ENCODE measurements at regions not wholly inside any gene's neighbourhood (a gene's known extent, or its start where the extent isn't known, plus 50 kb on each side); places are given as distances from the start of the nearest gene placed in this dataset.

DNA sequence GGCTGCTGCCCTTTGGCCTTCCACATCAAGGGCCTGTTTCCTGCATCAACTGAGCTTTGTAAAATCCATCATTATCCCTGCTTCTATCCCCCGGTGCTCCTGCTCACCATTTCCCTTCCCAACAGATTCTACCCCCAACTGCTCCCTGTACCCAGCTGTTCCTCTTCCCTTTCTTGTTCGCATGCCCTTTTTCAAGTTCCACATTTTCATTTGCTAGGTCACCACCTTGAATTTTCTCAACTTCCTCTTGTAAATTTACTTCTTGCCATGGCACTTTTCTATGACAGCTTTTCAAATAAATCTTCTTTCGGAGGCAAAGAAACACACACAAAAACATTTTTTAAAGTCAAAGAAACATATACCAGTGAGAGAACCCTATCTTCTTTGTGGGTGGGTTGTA is 330.5 kb upstream of the ADGRL2 start:
- DNase-seq, result no peak

DNA sequence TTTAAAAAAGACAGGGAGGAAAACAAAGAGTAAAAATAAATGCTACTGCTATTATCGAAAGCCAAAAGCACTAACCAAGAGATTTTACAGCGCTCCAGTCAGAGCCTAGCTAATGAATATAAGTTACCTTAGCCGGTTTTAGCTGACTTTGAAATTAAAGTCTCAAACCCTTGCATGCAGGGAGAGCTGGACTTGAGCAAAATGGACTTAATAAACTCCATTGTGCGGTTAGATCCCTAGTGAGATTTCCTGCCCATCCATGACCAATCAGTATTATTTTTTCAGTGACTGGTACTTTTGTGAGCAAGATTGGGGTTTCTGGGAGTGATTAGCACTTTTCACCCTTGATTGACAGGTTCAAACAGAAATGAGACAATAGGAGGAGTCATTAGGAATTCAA is 333.4 kb upstream of the ADGRL2 start:
- no peak for DNase-seq

DNA sequence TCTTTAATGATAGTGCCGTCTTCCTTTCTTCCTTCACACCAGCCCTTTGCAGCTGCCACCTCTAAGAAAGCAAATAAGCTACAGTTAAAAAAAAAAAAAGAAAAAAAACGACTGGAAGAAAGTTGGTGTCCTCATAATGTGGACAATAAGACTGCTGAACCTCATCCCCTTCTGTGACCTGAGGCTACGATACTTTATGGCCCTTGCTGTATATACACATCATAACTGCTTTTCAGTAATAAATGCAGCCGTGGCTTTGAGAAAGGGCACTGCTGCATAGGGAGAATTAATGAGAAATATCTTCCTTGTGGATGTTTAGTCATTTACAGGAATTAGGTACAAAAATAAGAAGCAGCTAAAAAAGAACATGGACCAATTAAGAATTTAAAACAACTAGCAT is 333.8 kb upstream of the ADGRL2 start:
- DNase-seq, result no peak

DNA sequence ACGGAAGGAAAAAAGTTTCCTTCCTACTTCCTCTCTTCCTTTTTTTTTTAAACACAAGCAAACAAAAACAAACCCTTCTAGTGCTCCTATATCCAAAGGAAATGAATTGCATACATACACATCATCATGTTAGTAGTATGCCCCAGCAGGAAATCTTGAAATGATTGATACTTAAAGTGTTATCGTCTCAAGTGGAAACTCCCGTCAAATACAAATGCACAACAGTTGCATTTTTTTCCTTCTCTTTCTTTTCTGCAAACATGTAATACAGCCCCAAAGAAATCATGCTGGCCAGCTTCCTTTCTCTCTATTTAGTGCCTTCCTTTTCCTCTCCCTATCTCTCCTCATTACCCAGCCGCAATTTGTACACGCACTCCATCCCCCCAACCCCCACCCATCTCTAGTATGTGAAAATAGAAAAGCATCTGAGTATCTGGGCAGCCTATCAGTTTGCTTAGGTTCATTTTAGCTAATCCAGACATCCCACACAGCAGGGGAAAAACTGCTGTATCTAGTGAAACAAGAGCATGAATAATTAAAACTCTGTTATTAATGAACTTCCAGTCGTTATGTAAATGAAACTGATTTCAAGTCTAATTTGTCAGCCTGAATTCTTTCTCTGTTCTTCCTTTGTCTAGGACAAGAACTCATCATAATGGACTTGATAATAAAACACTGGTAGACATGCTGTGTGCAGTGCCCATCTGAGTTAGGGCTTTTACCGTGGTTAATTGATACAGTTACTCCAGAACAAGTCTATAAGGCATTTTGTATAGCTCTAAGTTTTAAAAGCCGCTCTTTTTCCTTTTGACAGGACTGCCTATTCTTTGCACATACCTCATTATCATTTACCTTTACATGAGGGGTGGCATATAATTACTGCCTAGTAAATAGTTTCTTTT is 336.5 kb upstream of the ADGRL2 start:
- no peak for DNase-seq

DNA sequence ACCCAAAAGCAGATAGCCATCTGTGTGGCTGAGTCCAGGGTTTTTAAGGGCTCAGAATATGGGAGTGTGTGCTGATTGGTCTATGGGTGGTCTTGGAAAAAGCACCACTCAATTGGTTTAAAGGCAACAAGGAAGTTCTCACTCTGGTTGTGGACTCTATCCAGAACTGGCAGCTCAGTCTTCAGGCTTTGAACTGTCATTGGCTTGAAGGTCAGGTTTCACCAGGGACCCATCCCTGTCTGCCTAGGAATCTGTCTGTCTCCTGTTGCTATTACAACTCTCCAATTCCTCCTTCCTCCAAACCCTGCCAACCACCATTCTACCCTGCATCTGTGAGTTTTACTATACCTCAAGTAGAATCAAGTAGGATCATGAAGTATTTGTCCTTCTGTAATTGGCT is 341.7 kb upstream of the ADGRL2 start:
- no peak for DNase-seq

DNA sequence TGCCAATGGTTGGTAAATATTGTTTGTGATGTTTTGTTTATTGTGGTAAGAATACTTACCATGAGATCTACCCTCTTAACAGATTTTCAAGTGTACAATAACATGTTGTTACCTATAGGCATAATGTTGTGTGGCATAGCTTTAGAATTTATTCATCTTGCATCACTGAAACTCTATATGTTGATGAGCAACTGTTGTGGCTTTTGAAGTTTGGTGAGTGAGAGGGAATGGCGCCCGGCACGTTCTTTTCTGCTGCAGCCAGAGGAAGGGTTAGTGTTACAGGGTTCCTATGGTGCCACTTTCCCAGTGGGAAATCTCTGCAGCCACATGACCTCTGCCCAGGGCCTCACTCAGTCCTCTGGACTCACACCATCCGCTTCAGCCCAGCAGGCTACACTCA is 342.5 kb upstream of the ADGRL2 start:
- no peak for DNase-seq

DNA sequence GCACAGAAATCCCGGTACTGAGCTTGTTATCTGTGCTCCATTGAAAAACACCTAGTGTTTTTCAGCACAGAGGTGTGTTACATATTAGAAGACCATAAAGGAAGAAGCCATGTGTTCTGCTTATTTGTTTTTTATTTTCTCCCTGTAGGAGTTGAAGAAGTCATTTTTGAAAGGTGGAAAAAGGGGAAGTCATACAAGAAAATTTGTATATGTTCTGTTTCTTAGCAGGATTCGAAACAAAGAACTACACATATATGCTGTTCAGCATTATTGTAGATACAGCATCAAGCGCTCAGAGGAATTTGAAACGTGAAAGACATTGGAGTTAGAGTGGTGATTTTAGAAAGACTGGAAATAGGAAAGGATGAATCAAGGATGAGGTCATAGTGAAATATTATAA is 345.3 kb upstream of the ADGRL2 start:
- no peak for DNase-seq

DNA sequence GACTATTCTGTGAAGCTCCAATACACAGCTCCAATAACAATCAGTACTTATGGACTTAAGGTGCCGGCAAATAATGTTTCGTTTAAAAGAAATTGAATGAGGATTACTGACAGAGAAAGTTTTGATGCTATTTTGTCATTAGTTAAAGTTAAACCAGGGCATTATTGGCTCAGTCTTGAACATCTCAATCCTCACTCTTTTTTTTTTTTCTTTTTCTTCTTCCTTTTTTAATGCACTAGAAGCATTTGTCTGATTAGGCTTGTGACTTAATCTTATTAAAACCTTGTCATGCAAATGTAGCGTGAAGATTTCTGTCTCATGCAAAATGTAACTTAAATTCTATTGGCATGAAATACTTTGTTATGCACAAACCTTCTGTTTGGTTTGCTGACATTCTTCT is 346.8 kb upstream of the ADGRL2 start:
- no peak for DNase-seq

DNA sequence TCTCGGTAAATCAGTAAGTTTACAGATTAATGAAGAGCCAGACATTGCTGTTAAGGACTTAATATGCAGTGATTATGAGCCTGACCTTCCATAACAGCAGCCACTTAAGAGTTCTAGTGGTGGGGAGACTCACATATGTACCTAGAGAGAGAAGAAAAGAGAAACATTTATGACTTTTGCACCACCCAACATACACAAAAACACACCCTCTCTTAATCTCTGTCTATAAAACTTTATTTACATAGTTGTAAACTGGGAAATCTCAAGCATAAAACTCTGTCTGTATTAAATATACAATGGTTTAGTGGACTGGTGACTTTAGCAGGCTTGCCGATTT is 347.4 kb upstream of the ADGRL2 start:
- DNase-seq, result no peak

DNA sequence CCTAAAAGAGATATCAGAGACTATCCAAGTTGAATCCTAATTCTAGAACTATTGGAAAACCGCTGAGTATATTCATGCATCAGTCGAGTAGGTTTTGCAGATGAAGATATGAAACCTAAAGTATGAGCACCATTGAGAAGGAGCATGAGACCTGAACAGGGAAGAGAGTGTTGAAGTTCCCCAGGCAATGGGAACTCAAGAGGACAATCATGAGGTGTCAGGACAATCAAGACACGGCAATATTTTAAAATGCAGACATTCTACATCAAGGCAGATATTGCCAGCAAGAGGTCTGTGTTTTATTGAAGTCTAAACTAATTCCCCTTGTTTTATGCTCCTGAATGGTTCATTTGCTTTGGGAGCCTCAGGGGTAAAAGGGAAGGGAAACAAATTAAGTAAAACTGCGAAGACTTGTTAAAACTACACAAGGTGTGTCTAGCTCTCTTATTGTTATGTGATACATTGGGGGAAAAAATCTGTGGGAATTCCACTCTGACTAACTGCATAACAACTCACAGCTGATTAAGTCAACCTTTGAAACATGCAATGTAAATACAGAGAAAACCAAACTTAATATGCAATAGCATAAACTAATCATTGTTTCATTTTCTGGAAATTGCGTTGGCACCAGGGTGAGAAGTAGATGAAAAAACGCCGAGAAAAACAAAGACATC is 347.9 kb upstream of the ADGRL2 start:
- DNase-seq, result no peak

DNA sequence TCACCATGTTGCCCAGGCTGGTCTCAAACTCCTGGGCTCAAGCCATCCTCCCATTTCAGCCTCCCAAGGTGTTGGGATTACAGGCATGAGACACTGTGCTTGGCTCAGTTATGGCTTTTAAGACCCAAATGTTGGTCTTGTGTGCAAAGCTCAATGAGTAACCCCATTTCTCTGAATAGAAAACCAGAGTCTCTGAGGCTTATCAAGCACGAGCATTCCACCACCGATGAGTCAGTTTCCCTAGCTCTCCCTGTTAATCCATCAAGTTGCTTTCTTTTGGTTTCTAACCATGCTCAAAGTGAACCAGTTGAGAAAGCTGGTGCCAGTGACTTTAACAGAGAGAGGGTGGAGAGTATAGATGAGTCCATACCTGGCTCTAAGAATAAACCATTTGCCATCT is 350.9 kb upstream of the ADGRL2 start:
- DNase-seq, result no peak

DNA sequence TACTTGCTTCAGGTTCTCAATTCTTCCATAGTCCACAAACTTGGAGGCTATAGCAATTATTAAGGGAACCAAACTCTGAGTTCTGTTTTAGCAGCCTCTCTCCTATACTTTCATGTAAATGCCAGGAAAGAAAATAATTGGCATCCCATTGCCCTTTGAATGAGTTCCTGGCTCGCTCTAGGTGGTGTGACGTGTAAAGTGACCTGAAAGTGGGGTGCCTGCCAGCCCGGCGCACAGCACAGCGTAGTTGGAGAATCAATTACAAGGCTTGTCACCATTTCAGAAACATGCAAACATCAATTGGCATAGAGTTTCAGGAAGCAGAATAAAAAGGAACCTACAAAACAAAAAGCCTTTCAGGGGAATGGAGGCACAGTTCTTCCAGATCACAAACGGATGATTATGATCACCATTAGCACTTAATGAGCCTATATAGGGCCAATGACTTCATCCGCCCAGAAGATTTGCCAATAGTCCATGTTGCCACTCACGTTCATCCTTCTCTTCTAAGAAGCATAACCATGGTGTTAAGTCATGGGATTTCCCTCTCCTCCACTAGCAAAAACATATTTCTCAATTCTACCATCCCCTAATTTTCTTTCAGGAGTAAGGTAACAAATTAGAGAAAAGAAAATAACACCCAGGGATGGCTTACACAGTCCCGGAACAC is 354.6 kb upstream of the ADGRL2 start:
- DNase-seq, result no peak

DNA sequence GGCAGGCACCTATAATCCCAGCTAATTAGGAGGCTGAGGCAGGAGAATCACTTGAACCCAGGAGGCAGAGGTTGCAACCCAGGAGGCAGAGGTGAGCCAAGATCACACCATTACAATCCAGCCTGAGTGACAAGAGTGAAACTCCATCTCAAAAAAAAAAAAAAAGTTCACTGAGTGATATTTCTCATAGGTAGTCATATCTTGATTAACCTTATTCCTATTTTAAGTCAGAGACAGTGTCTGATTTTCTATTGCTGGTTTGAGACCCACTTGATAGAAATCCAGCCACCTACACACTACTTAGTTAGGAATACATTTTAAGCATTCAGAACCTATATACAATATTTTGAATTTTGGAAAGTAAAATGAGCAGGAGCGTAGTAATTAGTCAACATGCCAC is 357.4 kb upstream of the ADGRL2 start:
- DNase-seq, result no peak

DNA sequence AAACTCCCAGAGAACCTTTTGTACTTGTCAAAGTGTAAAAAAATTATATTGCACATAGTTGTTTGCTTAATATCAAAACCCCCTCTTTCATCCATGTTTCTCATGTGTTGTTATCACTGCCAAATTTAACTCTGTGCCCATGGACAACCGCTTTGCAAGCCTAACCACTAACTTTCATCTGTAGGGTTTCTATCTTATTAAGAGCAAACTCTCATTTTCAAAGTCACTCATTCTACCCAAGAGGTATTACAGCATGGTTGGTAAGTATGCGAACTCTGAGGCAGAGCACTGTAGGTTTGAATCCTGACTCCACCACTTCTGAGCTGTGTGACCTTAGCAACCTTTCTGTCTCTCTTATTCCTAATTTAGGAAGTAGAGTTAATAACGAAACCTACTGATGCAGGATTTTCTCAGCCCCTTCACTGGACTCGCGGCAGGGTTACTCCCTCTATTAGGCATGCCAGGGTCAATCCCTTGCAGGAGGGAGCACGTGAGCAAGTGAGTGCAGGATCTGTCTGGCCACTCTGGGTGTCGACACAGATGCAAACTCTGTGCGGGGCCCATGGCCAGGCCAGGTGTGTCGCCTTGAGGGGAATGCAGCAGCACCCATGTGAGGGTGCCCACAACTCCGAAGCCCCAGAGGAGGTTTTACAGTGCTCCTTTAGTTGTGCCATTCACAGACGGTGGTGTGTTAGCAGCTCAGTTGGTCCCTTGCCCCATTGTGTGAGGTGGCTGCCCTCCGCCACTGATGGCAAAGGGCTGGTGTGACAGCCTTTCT is 361.5 kb upstream of the ADGRL2 start:
- no peak for DNase-seq

DNA sequence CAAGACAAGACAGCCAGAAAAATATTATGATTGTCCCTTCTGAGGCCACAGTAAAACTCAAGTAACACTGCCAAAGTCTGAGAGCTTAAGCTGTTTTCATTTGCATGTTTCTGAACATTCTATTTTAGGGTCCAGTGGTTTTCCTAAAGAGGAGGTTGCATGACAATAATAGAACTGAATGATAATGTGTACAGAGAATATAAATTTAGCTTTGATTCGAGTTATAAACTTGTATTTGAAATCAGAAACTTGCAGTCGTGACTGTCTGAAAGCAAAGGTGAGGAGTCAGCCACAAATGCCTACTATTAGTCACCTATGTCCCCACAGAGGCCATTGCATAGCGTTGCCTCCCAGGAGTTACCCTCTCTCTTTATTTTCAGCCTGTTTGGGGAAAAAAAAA is 363.1 kb upstream of the ADGRL2 start:
- no peak for DNase-seq

DNA sequence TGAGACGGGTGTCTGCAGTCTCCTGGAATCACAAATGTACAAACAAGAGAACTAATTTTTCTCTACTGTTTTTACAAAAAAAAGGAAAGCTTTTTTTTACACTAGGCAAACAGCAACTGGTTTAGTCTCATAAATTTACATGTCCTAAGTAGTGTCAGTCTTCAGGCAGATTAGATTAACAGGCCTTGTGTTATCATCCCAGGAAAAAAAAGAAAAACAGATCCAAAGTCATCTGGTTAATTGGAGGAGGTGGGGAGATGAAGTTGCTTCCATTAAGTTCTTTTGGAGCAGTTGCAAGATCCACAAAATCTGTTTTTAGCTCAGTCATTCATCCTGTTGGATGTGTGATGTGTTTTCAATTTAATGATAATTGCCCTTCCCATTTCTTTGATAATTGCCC is 363.5 kb upstream of the ADGRL2 start:
- DNase-seq, result no peak

DNA sequence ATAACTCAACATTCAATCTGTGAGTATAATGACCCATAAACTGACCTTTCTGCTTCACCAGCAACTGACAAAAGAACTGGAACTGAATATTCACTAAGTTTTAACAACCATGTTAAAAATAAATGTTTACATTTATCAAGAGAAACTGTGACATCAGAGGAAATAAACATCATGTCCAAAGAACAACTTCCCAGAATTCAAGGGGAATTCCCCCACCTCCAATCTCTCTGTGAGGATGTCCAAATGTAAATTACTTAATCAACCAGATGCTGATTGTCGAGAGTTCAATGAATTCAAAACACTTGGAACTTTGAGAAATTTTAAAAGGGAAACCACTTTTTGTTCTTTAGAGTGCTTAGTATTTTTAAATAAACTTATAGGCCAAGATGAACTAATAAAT is 365.6 kb upstream of the ADGRL2 start:
- no peak for DNase-seq

DNA sequence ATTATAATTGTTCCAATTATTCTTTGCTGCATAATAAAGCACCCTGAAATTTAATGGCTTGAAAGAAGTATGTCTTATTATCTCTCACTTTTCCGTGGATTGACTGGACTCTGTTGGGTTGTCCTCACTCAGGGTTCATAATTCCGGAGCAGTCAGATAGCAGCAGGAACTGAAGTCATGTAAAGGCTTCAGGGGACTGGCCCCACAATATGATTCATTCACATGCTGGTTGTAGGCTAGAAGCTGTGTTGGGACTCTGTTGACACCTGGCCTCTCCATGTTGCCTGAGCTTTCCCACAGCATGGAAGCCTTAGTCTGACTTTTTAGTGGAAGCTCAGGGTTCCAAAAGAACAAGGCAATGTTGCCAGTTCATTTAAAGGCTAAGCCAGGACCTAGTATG is 367.1 kb upstream of the ADGRL2 start:
- no peak for DNase-seq

DNA sequence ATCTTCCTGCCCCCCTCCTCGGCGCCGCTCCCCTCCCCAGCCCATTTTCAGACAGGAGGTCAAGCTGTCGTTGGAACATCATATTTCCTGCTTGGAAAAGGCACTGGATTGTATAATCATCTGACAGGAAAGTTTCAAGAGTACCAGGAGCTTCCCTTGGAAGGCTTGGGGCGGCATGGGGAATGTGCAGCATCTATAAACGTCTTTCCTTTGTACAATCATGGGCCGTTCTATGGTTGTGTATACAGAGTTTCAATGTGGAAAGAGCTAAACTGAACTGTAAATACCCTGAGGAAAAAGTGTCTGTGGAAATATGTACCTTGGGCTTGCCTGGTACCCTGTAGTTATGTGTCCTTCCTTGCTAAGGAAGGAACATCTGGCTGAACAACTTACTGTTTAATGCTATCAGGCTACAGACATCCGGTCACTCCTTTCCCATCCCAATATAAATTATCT is 368.1 kb upstream of the ADGRL2 start:
- no peak for DNase-seq

DNA sequence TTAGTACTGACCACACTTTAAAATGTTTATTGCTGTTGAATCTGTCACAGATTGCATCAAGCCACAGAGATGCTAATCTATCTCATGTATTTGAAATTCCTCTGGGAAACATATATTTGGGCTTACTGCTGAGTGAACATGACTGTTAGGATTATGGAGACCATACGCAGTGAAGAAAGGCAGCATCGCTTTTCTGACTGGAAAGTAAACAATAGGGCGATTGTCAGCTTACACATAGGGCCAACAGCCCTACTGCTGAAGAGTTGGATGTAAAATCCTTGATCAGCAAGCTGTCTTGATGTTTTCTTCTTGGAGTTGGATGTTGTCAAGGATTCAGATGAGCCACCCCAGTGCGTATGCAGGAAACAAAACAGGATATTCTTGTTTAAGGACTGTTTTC is 368.7 kb upstream of the ADGRL2 start:
- DNase-seq, result no peak

DNA sequence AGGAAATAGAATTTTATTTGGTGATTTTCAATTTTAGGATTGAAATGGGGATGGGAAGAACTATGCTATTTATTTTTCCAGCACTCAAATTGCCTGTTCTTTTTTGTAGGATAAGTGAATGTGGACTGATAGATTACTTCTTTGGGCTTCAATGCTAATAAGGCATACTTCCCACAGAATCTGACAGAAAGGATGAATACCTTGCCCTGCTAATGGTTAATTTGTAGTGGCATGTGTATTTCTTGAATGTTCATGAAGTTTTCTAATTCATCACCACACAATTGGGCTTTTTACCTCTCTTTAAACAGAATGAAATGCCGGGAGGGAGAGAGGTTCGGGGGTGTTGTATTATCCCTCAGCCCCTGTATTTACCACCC is 369.1 kb upstream of the ADGRL2 start:
- no peak for DNase-seq

DNA sequence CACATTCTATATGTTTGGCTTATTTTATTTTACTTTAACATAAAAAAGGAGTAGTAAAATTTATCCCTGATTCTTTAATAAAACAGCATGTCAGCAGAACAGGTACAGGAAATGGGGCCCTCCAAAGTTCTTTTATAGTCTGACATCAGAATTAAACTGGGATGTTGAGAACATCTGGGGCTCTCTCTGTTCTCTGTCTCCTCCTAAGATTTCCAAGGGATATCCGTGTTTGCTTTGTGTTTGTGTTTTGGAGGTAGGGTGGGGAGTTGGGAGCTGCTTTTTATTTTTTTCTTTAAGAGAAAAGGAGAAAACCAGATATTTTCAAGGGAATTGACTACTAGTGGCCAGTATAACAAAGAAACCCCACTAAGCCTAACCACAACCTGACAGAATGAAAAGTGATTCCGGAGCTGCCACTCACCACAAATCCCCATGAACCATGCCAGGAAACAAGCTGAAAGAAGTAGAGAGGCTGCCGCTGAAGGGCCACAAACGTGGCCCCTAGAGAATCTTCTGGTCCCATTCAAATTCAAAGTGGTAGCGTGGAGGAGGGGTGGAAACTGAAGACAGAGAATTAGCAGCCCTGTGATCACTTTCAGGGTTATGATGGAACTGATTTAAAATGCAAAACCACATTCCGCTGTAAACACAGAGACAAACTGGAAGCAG is 369.6 kb upstream of the ADGRL2 start:
- no peak for DNase-seq

All from CD4-positive, alpha-beta T cell treated with Interleukin-15 for 1 hour (primary cell).